ENCODE measurements at regions not wholly inside any gene's neighbourhood (a gene's known extent, or its start where the extent isn't known, plus 50 kb on each side); places are given as distances from the start of the nearest gene placed in this dataset.

GRCh38 chr10:4370376-4370775, 455.6 kb upstream of the AKR1E2 start:
- Mint-ChIP-seq H3K36me3 (no peaks in the 10 kb centered on the region), H3K4me3 (no peak overlapping the region), H3K9me3 (no peaks in the 10 kb centered on the region), H3K27me3 (peaks cover 70% of the 10 kb centered on the region), H3K4me1 (no peaks in the 10 kb centered on the region), H3K27ac (no peak overlapping the region)
- ATAC-seq (ENCODE audit: low read depth), result no peak
- no peak for DNase-seq
- POLR2A ChIA-PET, result no interaction called here

- Mint-ChIP-seq H3K27ac (no peak overlapping the region), H3K4me3 (no peak overlapping the region), H3K36me3 (no peaks in the 10 kb centered on the region), H3K4me1 (no peaks in the 10 kb centered on the region), H3K27me3 (peaks cover 51% of the 10 kb centered on the region), H3K9me3 (no peaks in the 10 kb centered on the region)
- ATAC-seq (ENCODE audit: low read depth), result no peak
- POLR2A ChIA-PET, result no interaction called here
- DNase-seq, result no peak
Measured at GRCh38 chr10:4361581-4361980, 464.4 kb upstream of the AKR1E2 start.

GRCh38 chr10:4359003-4359402, 467.0 kb upstream of the AKR1E2 start:
- Mint-ChIP-seq H3K27ac (no peak overlapping the region), H3K36me3 (peaks cover 1% of the 10 kb centered on the region), H3K27me3 (peaks cover 48% of the 10 kb centered on the region), H3K4me3 (no peak overlapping the region), H3K4me1 (no peaks in the 10 kb centered on the region), H3K9me3 (no peaks in the 10 kb centered on the region)
- ATAC-seq (ENCODE audit: low read depth) (no peak), DNase-seq (no peak)
- POLR2A ChIA-PET, result no interaction called here

GRCh38 chr10:4357911-4358310, 468.1 kb upstream of the AKR1E2 start:
- H3K27me3 Mint-ChIP-seq, result peaks cover 48% of the 10 kb centered on the region
- POLR2A ChIA-PET, result no interaction called here
- ATAC-seq (ENCODE audit: low read depth) (no peak), DNase-seq (no peak)
- H3K36me3 Mint-ChIP-seq, result peaks cover 1% of the 10 kb centered on the region
- no peak overlapping the region for H3K4me3 Mint-ChIP-seq
- H3K27ac Mint-ChIP-seq, result no peak overlapping the region
- peaks cover 2% of the 10 kb centered on the region for H3K4me1 Mint-ChIP-seq
- no peaks in the 10 kb centered on the region for H3K9me3 Mint-ChIP-seq

GRCh38 chr10:4355350-4355749, 470.7 kb upstream of the AKR1E2 start:
- DNase-seq (no peak), ATAC-seq (ENCODE audit: low read depth) (no peak)
- Mint-ChIP-seq H3K9me3 (no peaks in the 10 kb centered on the region), H3K4me3 (no peak overlapping the region), H3K36me3 (peaks cover 1% of the 10 kb centered on the region), H3K27me3 (peaks cover 40% of the 10 kb centered on the region), H3K4me1 (peaks cover 2% of the 10 kb centered on the region), H3K27ac (no peak overlapping the region)
- POLR2A ChIA-PET, result no interaction called here

- POLR2A ChIA-PET, result no interaction called here
- H3K27ac Mint-ChIP-seq, result no peak overlapping the region
- no peak overlapping the region for H3K4me3 Mint-ChIP-seq
- no peak for ATAC-seq (ENCODE audit: low read depth)
- no peak for DNase-seq
- peaks cover 2% of the 10 kb centered on the region for H3K4me1 Mint-ChIP-seq
- peaks cover 1% of the 10 kb centered on the region for H3K36me3 Mint-ChIP-seq
- peaks cover 34% of the 10 kb centered on the region for H3K27me3 Mint-ChIP-seq
- no peaks in the 10 kb centered on the region for H3K9me3 Mint-ChIP-seq
Measured at GRCh38 chr10:4354382-4354812, 471.6 kb upstream of the AKR1E2 start.

DNA sequence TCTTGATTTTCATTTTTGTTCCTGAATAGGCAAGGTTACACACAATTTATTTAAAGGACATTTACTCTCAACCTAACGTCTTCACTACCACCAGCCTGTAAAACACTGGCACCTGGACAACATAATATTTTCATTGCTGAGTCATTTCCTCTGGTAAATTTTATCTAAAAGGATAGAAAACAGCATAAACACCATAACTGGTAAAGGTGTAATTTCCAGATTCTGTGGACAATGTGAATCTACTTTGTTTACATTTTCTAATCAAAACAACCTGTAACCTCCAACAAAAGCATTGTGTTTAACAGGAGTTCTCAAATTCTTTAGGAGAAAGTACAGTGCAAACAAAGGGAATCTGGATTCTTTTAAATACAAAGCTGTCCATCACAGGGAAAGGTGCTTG, 472.0 kb upstream of the AKR1E2 start:
- no peak for DNase-seq
- ATAC-seq (ENCODE audit: low read depth), result no peak
- POLR2A ChIA-PET, result no interaction called here
- Mint-ChIP-seq H3K36me3 (peaks cover 1% of the 10 kb centered on the region), H3K27me3 (peaks cover 34% of the 10 kb centered on the region), H3K4me3 (no peak overlapping the region), H3K9me3 (no peaks in the 10 kb centered on the region), H3K4me1 (peaks cover 2% of the 10 kb centered on the region), H3K27ac (no peak overlapping the region)

DNA sequence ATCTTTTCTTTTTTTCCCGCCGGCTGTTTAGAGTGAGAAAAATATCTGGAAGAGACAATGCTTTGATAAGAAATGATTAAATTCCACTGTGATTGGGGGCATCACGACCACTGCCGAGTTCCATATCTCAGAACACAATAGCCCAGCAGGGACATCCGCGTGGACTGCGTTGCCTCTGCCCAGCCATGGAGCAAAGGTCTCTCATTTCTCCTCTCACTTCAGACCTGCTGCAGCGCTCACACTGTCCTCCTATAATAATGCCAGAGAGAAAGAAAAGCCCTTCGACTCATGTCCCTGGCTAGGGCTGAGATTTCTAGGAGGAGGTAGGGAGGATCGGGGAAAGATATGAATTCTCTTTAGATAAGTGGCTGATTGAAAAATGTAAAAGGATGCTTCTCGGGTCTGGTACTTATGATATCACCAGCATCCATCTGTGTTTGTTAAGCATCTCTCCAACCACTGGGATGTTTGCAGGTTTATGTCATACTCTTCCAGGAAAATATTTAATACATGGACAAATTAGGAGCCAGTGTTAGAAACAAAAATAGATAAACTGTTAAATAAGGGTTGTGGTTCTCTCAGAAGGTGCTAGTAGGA, 472.9 kb upstream of the AKR1E2 start:
- Mint-ChIP-seq H3K27ac (no peak overlapping the region), H3K27me3 (peaks cover 34% of the 10 kb centered on the region), H3K9me3 (no peaks in the 10 kb centered on the region), H3K36me3 (peaks cover 1% of the 10 kb centered on the region), H3K4me3 (no peak overlapping the region), H3K4me1 (peaks cover 2% of the 10 kb centered on the region)
- no peak for DNase-seq
- POLR2A ChIA-PET, result no interaction called here
- ATAC-seq (ENCODE audit: low read depth), result no peak

DNA sequence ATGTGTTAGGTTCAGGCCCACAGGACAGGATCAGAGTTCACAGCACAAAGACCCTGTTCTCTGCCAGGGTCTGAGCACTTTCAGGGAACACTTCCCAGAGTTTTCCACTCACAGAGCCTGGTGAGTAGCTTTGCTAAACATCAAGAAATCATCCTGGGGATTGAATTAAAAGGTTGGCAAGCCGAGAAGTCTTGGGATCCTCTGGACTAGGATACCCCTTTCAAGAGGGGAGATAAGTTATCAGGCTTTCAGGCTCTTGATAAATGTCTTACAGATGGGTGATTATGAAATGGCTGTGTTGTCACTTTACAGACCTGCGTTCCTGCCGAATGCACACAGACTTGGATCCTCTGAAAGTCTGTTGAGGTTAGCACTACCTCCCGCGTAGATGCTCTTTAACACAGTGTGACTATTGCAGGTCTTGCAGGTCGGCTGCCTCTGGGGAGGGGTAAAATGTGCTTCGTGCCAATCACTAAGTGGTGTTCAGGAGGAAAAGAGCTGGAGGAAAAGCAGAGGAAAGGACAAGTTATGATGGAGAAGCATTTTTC, 473.5 kb upstream of the AKR1E2 start:
- POLR2A ChIA-PET, result no interaction called here
- peaks cover 30% of the 10 kb centered on the region for H3K27me3 Mint-ChIP-seq
- DNase-seq, result no peak
- peaks cover 2% of the 10 kb centered on the region for H3K4me1 Mint-ChIP-seq
- ATAC-seq (ENCODE audit: low read depth), result no peak
- H3K9me3 Mint-ChIP-seq, result no peaks in the 10 kb centered on the region
- H3K36me3 Mint-ChIP-seq, result peaks cover 1% of the 10 kb centered on the region
- H3K4me3 Mint-ChIP-seq, result no peak overlapping the region
- no peak overlapping the region for H3K27ac Mint-ChIP-seq

DNA sequence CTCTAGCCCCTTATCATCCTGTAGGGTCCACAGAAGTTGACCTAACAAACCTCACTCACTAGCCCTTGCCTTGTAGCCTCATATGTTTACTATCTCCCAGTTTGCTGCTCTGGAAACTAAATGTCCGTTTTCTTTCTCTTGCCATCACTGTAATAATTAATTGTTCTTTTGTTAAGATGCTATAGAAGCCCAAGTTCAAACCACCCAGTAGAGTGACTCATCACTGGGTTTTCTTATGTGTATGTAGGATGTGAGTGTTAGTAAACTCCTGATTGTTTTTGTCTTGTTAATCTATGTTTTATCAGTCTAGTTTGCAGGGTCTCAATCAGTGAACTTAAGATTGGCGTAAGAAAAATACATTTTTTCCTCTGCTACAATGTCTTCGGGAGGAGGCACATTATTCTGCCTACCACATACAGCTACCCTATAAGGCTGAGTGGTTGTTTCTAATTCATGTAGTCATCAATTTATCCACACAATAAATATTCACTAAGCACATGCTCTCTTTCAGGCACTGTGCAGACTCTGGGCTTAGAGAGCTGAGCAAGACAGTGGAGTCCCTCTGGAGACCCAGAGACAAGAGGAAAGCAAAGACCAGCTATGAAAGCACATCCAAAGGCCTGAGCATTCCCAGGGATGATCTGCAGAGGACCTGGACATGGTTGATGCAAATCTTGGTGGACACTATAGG, 474.1 kb upstream of the AKR1E2 start:
- no peak for ATAC-seq (ENCODE audit: low read depth)
- Mint-ChIP-seq H3K36me3 (peaks cover 1% of the 10 kb centered on the region), H3K27ac (no peak overlapping the region), H3K9me3 (no peaks in the 10 kb centered on the region), H3K4me3 (no peak overlapping the region), H3K4me1 (peaks cover 2% of the 10 kb centered on the region), H3K27me3 (peaks cover 26% of the 10 kb centered on the region)
- POLR2A ChIA-PET, result no interaction called here
- no peak for DNase-seq

GRCh38 chr10:4347397-4347796, 478.6 kb upstream of the AKR1E2 start:
- POLR2A ChIA-PET, result no interaction called here
- Mint-ChIP-seq H3K27ac (no peak overlapping the region), H3K4me3 (no peak overlapping the region), H3K27me3 (peaks cover 22% of the 10 kb centered on the region), H3K36me3 (peaks cover 2% of the 10 kb centered on the region), H3K9me3 (no peaks in the 10 kb centered on the region), H3K4me1 (peaks cover 2% of the 10 kb centered on the region)
- no peak for DNase-seq
- no peak for ATAC-seq (ENCODE audit: low read depth)

- POLR2A ChIA-PET, result no interaction called here
- Mint-ChIP-seq H3K36me3 (peaks cover 2% of the 10 kb centered on the region), H3K27ac (no peak overlapping the region), H3K4me1 (peaks cover 2% of the 10 kb centered on the region), H3K4me3 (no peak overlapping the region), H3K9me3 (peaks cover 4% of the 10 kb centered on the region), H3K27me3 (peaks cover 20% of the 10 kb centered on the region)
- ATAC-seq (ENCODE audit: low read depth) (no peak), DNase-seq (no peak)
Measured at GRCh38 chr10:4345877-4346646, 479.9 kb upstream of the AKR1E2 start.

- POLR2A ChIA-PET, result no interaction called here
- H3K27ac Mint-ChIP-seq, result no peak overlapping the region
- H3K9me3 Mint-ChIP-seq, result peaks cover 4% of the 10 kb centered on the region
- peaks cover 2% of the 10 kb centered on the region for H3K4me1 Mint-ChIP-seq
- peaks cover 2% of the 10 kb centered on the region for H3K36me3 Mint-ChIP-seq
- no peak overlapping the region for H3K4me3 Mint-ChIP-seq
- DNase-seq, result no peak
- no peak for ATAC-seq (ENCODE audit: low read depth)
- peaks cover 20% of the 10 kb centered on the region for H3K27me3 Mint-ChIP-seq
Measured at GRCh38 chr10:4344492-4344994, 481.5 kb upstream of the AKR1E2 start.

DNA sequence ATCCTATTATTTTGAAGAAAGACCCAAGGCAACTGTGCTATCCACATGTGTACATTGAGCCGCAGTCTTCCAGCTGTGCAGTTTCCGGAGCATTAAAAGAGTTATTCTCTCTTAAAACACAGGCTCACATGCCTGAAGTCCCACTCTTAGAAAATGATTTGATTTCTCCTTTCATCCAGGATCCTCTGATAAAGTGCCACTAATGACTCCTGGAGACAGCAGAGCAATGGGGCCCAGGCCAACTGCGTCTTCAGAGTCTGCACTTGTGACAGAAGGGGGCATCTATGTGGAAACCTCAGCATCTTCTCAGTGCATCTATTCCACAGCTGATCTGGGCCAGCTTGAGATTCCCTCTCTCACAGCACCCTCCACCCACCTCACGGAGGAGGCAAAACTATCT, 482.1 kb upstream of the AKR1E2 start:
- H3K27me3 Mint-ChIP-seq, result peaks cover 20% of the 10 kb centered on the region
- peaks cover 2% of the 10 kb centered on the region for H3K36me3 Mint-ChIP-seq
- peaks cover 2% of the 10 kb centered on the region for H3K4me1 Mint-ChIP-seq
- no peak overlapping the region for H3K4me3 Mint-ChIP-seq
- peaks cover 4% of the 10 kb centered on the region for H3K9me3 Mint-ChIP-seq
- POLR2A ChIA-PET, result no interaction called here
- ATAC-seq (ENCODE audit: low read depth) (no peak), DNase-seq (no peak)
- no peak overlapping the region for H3K27ac Mint-ChIP-seq
